HG02571 (cell line): ENCODE measurements at regions not wholly inside any gene's neighbourhood (a gene's known extent, or its start where the extent isn't known, plus 50 kb on each side); places are given as distances from the start of the nearest gene placed in this dataset.

Experiments
- ATAC-seq: cut with Tn5 transposase; IDR thresholded peaks from one replicate; pipeline ENCODE4 v1.9.1; 2021; ENCODE audit warnings: mild to moderate bottlenecking, moderate library complexity; ENCODE audit not compliant: unreplicated experiment

- no peak for ATAC-seq
Observed at GRCh38 chr4:137644201-137644600, 111.9 kb upstream of the PCDH18 start.

- no peak for ATAC-seq
Observed at GRCh38 chr4:137641544-137641943, 109.2 kb upstream of the PCDH18 start.

GRCh38 chr4:137640838-137641158, 108.5 kb upstream of the PCDH18 start:
- ATAC-seq, result no peak

DNA sequence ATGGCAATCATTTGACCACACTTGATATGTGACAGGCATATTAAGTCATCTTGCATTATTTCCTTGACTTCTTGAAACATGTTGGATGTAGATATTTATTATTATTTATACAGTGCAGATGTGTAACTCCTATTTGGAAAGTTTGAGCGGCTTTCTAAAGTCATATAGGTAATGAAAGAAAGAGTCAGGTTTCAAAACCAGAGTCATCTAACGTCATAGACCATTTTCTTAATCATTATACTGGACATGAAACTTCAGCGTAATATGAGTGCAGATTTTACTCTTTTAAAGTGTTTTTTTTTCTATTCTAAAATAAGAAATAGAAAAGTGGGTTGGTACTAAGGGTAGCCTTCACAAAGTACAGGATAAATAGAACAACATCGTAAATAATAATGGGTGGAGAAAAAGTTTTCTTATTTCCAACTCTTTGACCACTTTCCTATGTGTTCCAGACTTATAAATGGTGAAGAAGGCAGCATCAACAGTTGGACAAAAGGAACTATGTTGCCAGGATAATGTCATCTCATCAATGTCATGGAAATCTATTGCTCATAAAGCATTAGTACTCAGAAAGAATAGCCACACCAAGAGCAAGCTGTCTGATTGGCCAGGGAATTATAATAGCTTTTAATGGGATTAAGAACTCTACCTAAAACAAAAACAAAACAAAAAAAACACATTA, 108.0 kb upstream of the PCDH18 start:
- ATAC-seq, result peak; percentile 41

- no peak for ATAC-seq
Observed at GRCh38 chr4:137638934-137639333, 106.6 kb upstream of the PCDH18 start.

- ATAC-seq, result no peak
Observed at GRCh38 chr4:137635601-137636000, 103.3 kb upstream of the PCDH18 start.

- ATAC-seq, result no peak
Observed at GRCh38 chr4:137635108-137635507, 102.8 kb upstream of the PCDH18 start.

- ATAC-seq, result no peak
Observed at GRCh38 chr4:137632842-137633241, 100.5 kb upstream of the PCDH18 start.

GRCh38 chr4:137631605-137632004, 99.3 kb upstream of the PCDH18 start:
- no peak for ATAC-seq

DNA sequence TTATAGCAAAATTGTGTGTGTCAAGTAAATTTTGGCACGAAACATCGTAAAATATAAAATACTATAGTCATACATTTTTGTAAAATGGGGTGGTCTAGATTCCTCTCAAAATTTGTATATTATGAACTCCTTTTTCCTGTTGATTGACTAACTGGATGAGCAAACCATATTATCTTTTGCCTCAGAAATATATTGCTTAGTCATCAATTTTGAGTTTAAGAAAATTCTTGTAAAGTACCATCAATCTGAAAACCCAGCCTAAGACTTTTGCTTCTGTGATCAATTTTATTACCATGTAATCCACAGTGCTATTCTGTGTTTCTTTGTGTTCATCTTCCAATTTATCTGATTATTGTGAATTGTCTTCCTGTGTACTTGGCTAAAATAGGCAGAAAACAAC, 98.0 kb upstream of the PCDH18 start:
- ATAC-seq, result no peak

DNA sequence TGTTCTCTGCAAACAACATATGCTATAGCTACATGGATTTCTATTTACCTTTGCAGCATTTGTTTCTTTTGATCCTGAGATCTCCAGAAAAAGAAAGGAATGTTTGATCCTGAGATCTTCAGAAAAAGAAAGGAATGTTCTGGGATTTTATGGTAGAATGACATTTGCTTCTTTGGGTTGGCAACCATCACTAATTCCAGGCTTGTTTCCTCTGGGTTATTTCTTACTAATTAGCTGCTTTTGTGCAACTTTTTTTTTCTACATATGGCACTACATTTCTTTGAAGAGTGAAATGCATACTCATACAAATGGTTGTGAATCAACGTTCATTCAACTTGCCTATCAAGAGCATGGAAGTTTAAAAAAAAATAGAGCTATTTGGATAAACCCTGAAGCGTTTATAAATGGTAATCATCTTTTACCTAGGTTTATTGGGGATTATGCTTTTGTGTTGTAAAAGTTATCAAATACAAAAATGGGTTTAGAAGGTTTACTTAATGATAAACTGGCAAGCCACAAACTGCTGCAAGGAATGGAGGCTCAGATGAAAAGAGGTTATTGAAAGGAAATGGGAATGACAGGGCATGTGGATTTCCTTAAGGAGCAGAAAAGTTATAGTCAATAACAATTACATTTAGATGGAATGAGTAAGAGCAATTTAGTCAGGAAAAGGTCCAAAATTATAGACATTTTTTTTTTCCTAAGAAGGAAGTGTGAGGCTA, 95.6 kb upstream of the PCDH18 start:
- ATAC-seq, result no peak

- no peak for ATAC-seq
Observed at GRCh38 chr4:137626942-137627738, 94.8 kb upstream of the PCDH18 start.

GRCh38 chr4:137623013-137623412, 90.7 kb upstream of the PCDH18 start:
- no peak for ATAC-seq

GRCh38 chr4:137621056-137621455, 88.8 kb upstream of the PCDH18 start:
- no peak for ATAC-seq

GRCh38 chr4:137614491-137614890, 82.2 kb upstream of the PCDH18 start:
- ATAC-seq, result no peak

- no peak for ATAC-seq
Observed at GRCh38 chr4:137611998-137612700, 79.9 kb upstream of the PCDH18 start.

GRCh38 chr4:137610960-137611359, 78.7 kb upstream of the PCDH18 start:
- ATAC-seq, result no peak

DNA sequence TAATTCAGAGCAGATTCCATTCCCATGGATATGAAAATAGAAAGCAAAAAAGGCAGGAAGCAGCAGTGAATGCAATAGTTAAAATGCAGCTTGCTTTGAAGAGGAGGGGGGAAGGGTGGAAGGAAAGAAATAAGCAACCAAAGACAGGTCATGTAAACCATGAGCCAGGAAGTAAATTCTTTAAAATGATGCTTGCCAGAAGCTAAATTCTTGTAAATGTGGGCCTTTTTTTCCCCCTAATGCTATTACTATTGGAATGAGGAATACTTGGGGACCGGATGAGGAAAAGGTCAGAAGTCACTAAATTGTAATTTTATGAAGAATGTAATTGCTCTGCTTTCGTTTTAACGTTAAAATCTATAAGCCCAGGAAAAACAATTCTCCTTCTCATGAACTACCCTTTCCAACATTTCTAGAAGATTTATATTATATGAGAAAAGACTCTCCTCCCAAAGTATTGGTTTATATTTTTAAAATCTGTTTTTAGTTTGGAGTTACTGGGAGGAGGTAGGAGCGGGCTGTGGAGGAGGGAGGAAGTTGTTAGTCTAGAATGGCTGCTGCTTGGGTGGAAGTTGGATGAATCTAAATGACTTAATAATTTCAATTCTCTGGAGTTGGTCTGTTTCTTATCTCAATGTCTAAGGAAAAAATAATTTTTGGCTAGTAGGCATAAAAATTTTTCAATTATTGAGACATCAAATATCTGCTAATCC, 77.6 kb upstream of the PCDH18 start:
- ATAC-seq, result no peak

GRCh38 chr4:137608085-137608484, 75.8 kb upstream of the PCDH18 start:
- no peak for ATAC-seq

- no peak for ATAC-seq
Observed at GRCh38 chr4:137602436-137602835, 70.1 kb upstream of the PCDH18 start.

- no peak for ATAC-seq
Observed at GRCh38 chr4:137601934-137602333, 69.6 kb upstream of the PCDH18 start.
